T-helper 2 cell treated with Interferon-gamma antibody and Interleukin-4, amounts not matched to agents 100 ng/mL and 5 ng/mL, for 36 hours (primary cell): ENCODE measurements at regions not wholly inside any gene's neighbourhood (a gene's known extent, or its start where the extent isn't known, plus 50 kb on each side); places are given as distances from the start of the nearest gene placed in this dataset.
"Not testable (repeated sequence)": the region's sequence is repeated elsewhere in the genome, so short reads cannot be mapped to it uniquely, and the experiment has no call there.

ENCODE experiments used
- intact Hi-C: fragments of 100-400 bp; cut with micrococcal nuclease; formaldehyde crosslinking; loops from one replicate; pipeline ENCODE4 v1.15.1; 2023

DNA sequence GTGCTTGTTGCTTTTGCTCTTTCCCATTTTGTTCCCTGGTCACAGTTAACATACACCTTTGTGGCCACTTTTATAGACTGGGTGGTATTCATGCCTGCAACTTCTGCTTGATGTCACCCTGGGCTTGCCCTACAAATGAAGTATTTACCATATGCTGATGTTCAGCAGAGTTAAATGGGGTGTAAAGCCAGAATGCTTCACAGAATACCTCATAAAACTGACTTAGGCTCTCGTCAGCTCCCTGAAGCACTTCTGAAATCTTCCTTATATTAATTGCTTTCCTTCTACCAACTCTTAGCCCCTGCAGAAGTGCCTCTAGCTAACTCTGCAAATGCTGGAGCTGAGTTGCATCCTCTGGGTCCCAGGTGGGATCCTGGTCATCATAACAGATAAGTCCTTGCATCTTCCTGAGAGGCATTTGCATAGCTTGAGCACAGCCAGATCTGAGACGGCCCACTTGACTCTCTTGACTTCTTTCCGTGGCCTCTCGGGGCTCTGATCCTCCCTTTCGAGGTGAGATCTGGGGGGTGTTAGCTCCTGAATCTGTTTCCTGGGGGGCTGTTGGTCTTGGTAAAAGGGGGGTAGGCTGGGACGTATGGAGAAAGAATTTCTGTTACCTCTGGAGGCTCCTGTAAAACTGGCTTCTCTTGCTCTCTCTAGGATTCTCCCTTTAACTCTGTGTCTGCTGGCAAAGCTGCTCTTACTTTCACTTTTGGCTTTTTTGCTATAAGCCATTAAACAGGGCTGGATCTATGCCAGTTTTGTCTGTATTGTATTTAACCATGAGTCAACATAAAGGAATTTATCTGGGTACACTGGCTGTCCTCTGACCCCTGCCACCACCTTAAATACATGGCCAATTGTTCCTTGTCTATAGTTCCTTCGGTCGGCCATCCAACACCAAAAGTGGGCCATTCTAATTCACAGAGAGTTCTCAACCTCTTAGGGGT is 223.0 kb upstream of the SYNCRIP start:
- intact Hi-C loops: no loop called here

DNA sequence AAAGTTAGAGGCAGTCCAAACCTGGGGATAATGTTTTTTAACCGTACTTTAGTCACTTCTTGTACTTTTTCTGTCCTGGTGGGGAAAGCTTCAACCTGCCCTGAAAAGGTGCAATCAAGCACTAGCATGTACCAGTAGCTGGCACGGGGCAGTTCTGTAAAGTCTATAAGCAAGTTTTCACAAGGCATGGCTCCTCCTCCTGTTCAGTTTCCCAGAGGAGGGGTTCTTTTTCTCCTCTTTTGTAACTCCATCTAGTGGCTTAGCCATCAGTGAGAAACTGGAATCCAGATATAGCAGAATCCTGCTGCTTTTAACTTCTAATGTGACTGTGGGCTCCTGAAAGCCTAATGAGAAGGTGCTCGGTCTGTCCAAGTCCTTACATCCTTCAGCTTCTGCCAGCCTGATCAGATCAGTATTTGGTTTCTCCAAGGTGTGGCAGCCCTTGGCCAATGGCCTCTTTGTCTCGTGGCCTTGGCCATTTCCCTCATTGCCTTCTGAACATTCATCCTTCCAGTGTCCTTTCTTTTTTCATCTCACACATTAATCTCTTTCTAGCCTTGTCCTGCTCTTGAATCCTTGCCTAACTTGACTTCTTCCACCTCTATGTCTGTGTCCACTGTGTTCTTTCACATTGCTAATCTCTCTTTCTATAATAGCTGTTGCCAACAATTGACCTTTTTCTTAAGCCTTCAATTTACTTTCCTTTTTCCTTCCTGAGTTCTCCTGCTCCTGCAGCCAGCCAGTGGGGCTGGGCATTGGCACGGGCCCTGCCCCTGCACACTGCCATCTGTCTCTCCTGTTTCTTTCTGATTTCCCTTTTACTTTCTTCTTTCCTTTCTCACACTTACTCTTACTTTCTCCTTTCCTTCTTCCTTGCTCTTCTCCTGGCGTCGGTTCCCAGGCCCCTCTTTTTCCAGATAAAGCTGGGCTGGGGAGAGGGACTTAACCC is 222.0 kb upstream of the SYNCRIP start:
- intact Hi-C loops: no loop called here

DNA sequence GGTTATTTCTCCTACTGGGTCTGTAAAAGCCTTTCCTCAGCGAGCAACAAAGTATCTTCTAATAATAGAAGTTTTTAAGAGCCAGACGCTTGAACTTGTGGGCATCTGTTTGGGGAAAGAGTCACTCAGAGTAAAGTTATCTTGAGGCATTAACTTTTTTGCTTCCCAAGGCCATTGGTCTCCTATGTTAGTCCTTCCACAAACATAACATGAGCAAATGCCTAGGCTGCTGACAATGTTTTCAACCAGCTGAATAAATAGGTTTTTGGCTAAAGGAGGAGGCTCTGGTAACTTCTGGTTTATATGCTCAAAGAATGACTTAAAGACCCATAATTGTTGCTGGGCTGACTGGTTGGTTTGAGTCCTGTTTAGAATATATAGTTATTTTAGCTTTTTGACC is 213.5 kb upstream of the SYNCRIP start:
- intact Hi-C loops: no loop called here

DNA sequence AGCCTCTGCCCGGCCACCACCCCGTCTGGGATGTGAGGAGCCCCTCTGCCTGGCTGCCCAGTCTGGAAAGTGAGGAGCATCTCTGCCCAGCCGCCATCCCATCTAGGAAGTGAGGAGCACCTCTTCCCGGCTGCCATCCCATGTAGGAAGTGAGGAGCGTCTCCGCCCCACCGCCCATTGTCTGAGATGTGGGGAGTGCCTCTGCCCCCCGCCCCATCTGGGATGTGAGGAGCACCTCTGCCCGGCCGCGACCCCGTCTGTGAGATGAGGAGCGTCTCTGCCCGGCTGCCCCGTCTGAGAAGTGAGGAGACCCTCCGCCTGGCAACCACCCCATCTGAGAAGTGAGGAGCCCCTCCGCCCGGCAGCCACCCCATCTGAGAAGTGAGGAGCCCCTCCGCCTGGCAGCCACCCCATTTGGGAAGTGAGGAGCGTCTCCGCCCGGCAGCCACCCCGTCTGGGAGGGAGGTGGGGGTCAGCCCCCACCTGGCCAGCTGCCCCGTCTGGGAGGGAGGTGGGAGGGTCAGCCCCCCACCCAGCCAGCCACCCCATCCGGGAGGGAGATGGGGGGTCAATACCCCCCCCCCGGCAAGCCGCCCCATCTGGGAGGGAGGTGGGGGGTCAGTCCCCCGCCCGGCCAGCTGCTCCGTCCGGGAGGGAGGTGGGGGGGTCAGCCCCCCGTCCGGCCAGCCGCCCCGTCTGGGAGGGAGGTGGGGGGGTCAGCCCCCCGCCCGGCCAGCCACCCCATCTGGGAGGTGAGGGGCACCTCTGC is 195.8 kb upstream of the SYNCRIP start:
- intact Hi-C loops: not testable (repeated sequence)

DNA sequence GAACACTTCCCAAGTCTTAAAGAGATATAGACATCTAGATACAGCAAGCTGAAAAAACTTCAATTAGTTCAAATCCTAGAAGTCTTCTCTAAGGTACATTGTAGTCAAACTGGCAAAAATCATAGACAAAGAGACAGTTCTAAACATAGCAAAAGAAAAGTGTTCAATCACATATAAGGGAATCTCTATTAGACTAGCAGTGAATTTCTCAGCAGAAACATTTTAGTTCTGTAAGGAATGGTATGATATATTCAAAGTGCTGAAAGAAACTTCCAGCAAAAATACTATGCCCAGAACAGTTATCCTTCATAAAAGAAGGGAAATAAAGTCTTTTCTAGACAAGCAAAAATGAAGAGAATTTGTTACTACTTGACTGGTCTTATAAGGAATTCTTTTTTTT is 186.3 kb upstream of the SYNCRIP start:
- intact Hi-C loops: no loop called here

DNA sequence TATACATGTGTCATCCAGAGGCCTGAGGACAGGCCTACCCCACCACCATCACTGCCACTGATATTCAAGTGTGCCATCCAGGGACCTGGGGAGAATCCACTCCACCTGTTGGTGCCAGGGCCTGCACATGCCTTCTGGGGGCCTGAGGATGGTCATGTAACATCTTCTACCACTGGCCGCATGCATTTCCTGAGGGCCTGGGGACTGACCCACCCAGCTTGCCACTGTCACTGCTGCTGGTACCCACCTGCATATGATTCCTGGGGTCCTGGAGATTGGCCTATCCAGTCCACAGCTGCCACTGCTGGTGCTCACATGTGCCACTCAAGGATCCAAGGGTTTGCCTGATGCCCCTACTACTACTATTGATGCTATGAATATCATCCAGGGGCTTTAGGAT is 184.3 kb upstream of the SYNCRIP start:
- intact Hi-C loops: no loop called here

DNA sequence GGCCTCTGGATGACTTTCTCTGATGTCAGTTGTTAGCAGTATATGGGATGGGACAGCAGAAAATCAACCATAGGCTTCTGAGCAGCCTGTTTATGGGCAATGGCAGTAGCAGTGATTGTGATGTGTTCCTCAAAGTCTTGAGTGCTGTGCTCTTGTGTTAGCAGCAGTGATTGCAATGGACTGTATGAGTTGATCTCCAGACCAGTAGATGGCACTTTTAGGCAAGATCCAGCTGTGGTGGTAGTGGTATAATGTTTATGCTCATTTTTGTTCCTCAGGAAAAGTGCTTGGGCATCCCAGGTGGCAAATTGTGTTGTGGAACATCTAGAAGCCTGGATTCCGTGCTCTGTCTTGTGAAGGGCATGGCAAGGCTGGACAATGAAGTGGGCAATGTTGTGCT is 181.6 kb upstream of the SYNCRIP start:
- intact Hi-C loops: no loop called here

DNA sequence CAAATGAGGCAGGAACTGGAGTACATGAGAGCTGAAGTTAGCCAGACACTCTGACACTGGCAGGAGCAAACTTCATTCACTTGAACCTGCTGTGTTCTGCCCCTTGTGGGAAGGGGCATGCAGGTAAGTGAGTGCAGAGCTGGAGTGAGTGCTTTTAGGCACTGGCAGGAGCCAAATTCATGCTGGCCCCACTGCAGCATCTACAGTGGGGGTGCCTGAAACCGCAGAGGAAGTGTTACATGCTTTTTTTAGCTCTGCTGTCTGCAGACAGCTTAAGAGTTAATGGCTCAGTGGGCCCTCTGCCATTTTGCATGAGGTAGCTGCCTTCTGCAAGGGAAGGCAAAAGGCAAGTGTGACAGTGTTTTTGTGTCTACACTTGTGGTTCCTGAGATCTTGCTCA is 167.9 kb upstream of the SYNCRIP start:
- intact Hi-C loops: no loop called here

DNA sequence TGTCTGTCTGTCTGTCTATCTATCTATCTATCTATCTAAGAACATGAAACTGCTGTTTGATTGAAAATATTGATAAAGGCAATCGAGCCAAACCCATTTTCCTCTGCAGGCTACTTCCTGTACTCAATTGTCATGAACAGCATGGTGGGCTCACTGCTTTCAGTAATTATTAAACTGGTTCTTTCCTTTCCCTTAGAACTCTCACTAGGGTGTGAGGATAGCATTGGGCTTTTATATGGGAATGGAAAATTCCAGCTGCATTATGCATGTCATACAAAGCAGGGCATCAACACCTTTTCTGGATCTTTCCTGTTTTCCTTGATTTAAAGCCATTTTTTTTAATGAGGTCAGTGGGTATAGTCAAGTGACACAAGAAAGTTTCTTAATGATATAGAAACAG is 161.0 kb upstream of the SYNCRIP start:
- intact Hi-C loops: no loop called here

DNA sequence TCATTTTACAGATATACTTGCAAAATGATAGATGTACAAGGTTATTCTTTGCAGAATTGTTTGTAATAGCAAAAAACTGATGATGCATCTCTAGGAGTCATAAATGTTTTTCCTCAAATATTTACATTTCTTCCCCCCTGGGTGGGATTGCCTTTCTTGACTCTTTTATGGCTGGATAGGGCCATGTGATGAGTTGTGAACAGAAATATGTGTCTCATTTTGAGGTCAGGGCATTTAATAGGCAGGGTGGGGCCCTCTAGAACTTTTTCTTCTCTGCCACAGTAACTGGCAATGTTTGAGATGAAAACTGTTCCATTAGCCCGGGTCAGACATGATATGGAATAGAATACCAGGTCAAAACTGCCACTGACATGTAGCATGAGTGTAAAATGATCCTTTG is 159.5 kb upstream of the SYNCRIP start:
- intact Hi-C loops: no loop called here

DNA sequence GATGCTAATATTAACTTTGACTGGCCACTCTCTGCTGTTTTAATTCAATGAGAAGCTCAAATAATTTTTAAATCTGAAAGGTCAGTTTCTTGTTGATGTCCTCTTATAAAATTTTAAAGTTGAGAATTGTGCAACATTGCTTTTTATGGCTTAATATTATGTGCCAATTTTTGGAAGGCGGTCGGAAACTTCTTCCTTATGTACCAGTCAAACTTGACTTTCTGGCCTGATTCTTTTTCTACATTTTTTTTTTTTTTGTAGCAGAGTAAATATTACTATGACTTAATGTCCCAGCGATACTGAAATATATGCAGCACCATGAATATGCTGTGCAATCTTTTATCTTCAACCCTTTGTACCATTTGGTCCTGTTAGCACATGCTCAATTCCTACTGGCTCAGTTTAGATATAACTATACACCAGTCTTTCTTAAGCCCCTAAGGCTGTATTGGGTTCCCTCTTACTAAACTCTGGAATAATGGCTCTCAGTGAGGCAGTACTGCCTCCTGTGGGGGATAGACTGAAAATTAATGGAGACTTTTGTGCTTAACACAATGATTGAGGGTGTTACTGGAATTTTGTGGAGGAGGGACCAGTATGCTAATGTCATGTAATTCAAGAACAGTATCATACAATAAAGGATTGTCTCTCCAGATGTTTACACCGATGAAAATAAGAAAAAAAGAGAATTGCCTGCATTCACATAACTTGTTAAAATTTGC is 156.4 kb upstream of the SYNCRIP start:
- intact Hi-C loops: no loop called here

DNA sequence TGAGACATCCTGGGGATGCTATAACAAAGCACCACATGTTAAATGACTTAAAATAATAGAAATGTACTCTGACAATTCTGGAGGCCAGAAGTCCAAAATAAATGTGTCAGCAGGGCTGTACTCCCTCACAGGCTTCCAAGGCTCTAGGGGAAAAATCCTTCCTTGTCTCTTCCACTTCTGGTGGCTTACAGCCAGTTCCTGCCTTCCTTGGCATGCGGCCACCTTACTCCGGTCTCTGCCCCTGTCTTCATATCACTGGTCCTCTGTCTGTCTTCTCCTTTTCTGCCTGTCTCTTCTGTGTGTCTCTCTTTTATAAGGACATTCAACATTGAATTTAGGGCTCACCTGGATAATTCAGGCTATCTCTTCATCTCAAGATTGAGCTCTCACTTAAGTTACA is 155.3 kb upstream of the SYNCRIP start:
- intact Hi-C loops: no loop called here

DNA sequence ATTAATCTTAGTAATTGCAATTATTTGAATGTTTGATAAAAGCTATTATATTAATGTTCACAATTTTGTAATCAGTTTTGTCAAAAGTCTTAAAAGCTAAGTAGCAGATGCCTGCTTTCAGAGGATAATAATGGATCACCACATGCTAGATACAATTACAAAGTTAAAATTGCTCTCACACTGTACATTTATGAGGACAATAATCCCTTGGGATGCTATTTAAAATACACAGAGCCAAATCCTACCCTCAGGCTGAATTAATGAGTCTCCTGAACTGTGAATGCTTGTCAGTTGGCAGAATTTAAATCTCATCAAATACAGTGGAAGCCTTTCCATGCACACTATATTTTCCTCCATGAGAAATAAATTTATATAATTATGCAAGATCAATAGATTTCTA is 153.3 kb upstream of the SYNCRIP start:
- intact Hi-C loops: no loop called here

DNA sequence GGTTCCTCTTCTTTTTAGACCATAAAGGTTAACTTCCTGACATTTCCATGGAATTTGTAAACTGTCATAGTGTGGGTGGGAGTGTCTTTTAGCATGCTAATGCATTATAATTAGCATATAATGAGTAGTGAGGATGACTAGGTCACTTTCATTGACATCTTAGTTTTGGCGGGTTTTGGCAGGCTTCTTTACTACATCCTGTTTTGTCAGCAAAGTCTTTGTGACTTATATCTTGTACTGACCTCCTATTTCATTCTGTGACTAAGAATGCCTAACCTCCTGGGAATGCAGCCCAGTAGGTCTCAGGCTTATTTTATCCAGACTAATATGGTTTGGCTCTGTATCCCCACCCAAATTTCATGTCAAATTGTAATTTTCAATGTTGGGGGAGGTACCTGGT is 149.6 kb upstream of the SYNCRIP start:
- intact Hi-C loops: no loop called here

DNA sequence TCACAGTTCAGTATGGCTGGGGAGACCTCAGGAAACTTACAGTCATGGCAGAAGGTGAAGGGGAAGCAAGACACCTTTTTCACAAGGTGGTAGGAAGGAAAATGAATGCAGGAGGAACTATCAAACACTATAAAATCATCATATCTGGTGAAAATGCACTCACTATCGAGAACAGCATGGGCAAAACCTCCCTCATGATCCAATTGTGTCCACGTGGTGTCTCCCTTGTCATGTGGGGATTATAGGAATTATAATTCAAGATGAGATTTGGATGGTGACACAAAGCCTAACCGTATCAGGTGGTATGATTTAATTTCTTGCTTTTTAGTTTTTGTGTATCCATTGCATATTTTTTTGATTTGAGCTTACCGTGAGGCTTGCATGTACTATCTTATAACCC is 133.2 kb upstream of the SYNCRIP start:
- intact Hi-C loops: no loop called here

DNA sequence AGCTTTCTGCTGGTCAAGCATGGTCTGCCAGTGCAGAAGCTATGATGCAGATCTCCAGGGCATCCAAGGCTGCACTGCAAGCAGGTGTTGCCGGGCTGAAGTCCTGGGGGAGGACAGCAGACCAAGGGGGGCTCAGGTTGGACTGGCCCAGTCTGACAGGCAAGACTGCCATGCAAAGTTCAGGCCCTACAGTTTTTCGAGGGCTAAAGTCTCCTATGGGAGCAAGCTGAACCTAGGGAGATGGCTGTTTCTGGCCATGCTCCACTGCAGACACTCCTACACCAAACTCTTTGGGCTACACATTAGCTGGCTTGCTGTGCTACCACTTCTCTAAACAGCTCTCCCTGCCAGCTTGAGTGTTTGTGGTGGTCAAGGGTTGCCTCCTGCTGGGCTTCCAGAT is 130.0 kb upstream of the SYNCRIP start:
- intact Hi-C loops: no loop called here

DNA sequence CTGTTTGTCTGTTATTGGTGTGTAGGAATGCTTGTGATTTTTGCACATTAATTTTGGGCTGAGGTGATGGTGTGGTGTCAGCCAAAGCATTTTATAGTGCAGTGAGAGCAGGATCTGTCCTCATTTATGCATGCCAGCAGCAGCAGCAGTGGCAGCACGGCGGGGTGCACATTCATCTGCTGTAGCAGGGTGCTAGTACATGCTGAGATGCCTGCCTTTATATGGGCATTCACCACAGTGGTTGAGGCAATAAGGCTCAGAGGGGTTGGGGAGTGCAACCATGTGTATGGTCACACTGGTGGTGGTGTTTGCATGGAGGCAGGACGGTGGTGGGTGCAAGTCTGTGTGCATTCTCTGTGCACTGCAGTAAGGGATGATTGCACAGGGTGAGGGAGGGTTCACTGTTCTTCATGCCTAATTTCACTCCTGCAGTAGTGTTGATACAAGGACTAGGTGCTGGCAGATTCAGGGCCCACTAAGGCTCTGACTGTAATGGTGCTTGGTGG is 129.3 kb upstream of the SYNCRIP start:
- intact Hi-C loops: no loop called here

DNA sequence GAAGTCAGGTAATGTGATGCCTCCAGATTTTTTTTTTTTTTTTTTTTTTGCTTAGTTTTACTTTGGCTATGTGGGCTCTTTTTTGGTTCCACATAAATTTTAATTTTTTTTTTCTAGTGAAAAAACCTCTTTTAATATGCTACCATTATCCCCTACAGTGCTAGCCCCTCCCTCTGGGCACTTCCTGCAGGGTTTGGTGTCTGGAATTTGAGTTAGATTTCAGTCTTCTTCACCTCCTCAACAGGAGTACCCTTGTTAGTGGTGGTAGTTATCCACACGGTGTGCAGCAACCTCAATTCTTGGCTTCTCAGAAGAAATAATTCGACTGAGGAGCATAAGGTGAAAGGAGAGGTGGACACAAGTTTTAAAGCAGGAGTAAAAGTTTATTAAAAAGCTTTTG is 128.8 kb upstream of the SYNCRIP start:
- intact Hi-C loops: no loop called here

DNA sequence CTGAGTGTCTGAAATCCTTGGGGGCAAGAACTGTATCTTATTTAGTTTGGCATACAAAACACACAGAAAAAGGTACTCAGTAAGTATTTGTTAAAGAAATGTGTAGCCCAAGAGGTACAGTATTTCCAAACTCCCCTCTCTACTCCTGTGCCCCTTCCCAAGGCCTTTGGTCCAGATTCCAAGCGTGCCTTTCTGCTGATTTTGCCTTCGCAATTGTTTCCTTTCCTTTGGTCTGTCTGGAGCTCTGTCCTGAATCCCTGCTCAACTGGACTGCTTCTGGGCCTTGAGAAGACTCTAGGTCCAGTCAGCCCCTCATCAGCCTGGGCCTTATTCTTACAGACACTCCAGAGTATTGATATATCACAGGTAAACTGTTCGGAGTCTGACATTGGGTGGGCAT is 122.2 kb upstream of the SYNCRIP start:
- intact Hi-C loops: no loop called here

DNA sequence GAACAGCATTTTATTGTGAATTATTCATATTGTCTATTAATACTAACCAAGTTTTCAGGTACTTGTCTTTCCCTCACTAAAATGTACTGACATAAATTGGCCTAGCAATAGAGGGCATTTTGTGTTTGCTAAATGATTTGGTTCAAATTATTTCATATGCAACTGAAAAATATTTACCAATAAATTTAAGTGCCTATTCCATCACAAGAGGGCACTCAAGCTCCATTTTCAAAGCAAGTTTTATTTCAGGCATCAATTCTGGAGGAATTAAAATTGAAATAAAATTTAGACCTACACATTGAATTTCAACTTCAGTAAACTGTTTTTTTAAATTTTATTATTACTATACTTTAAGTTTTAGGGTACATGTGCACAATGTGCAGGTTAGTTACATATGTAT is 114.3 kb upstream of the SYNCRIP start:
- intact Hi-C loops: loop anchor here (10.0 kb wide), 1 partner anchor 1098 kb away; no protein-coding TSS in a partner anchor

DNA sequence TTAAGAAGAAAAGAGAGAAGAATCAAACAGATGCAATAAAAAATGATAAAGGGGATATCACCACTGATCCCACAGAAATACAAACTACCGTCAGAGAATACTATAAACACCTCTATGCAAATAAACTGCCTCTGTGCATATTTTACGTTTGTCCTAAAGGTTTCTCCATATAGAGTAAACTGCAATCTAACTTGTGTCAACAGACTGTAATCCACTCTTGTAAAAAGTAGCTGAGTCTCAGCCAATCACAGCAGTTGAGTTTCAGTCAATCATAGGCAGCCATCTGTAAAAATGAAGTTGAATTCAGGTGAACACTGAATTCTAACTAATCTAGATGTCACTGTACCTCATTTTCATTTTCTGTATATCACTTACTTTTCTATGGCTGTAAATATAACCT is 112.2 kb upstream of the SYNCRIP start:
- intact Hi-C loops: loop anchor here (10.0 kb wide), 1 partner anchor 1100 kb away; no protein-coding TSS in a partner anchor
